ENCODE measurements at regions not wholly inside any gene's neighbourhood (a gene's known extent, or its start where the extent isn't known, plus 50 kb on each side); places are given as distances from the start of the nearest gene placed in this dataset.

GRCh38 chr9:118482306-118482705 is 778.1 kb downstream of the TLR4 start:
- TF ChIP-seq SPI1 (IDR thresholded peaks at IDR 0.05; ENCODE audit: borderline replicate concordance, low read depth) (no peak), CTCF (IDR thresholded peaks at IDR 0.05; ENCODE audit: insufficient read depth, low read length) (no peak), GABPA (IDR thresholded peaks at IDR 0.05; ENCODE audit: low read depth) (no peak), REST (IDR thresholded peaks at IDR 0.05; ENCODE audit: insufficient replicate concordance, low read depth) (no peak), POLR2AphosphoS5 (IDR thresholded peaks at IDR 0.05; ENCODE audit: low read depth) (no peak)
- Histone ChIP-seq H3K4me3 (replicated peaks; ENCODE audit: insufficient read depth, low read length) (no peak overlapping the region), H3K27me3 (ENCODE audit: insufficient read depth, poor library complexity, severe bottlenecking) (no peaks in the 10 kb centered on the region), H3K27ac (replicated peaks) (no peak overlapping the region)
- no peak for DNase-seq (ENCODE audit: low read depth in 1 of 2, low spot score in 1 of 2)

GRCh38 chr9:118483677-118484076 is 779.5 kb downstream of the TLR4 start:
- DNase-seq (ENCODE audit: low read depth in 1 of 2, low spot score in 1 of 2): no peak
- TF ChIP-seq GABPA (IDR thresholded peaks at IDR 0.05; ENCODE audit: low read depth) (no peak), REST (IDR thresholded peaks at IDR 0.05; ENCODE audit: insufficient replicate concordance, low read depth) (no peak), SPI1 (IDR thresholded peaks at IDR 0.05; ENCODE audit: borderline replicate concordance, low read depth) (no peak), CTCF (IDR thresholded peaks at IDR 0.05; ENCODE audit: insufficient read depth, low read length) (no peak), POLR2AphosphoS5 (IDR thresholded peaks at IDR 0.05; ENCODE audit: low read depth) (no peak)
- H3K27ac ChIP-seq (replicated peaks): no peak overlapping the region

GRCh38 chr9:118503236-118503635 is 799.0 kb downstream of the TLR4 start:
- DNase-seq (ENCODE audit: low read depth in 1 of 2, low spot score in 1 of 2): no peak
- H3K4me3 ChIP-seq (replicated peaks; ENCODE audit: insufficient read depth, low read length): no peak overlapping the region
- H3K27ac ChIP-seq (replicated peaks): no peak overlapping the region
- no peaks in the 10 kb centered on the region for H3K27me3 ChIP-seq (ENCODE audit: insufficient read depth, poor library complexity, severe bottlenecking)
- TF ChIP-seq GABPA (IDR thresholded peaks at IDR 0.05; ENCODE audit: low read depth) (no peak), POLR2AphosphoS5 (IDR thresholded peaks at IDR 0.05; ENCODE audit: low read depth) (no peak), CTCF (IDR thresholded peaks at IDR 0.05; ENCODE audit: insufficient read depth, low read length) (no peak), REST (IDR thresholded peaks at IDR 0.05; ENCODE audit: insufficient replicate concordance, low read depth) (no peak), SPI1 (IDR thresholded peaks at IDR 0.05; ENCODE audit: borderline replicate concordance, low read depth) (no peak)

More at GRCh38 chr9:118483677-118484076, 779.5 kb downstream of the TLR4 start:
- Histone ChIP-seq H3K27me3 (ENCODE audit: insufficient read depth, poor library complexity, severe bottlenecking) (no peaks in the 10 kb centered on the region), H3K4me3 (replicated peaks; ENCODE audit: insufficient read depth, low read length) (no peak overlapping the region)

Measured in HL-60 (cell line).